PC-3 (cell line): ENCODE measurements at regions not wholly inside any gene's neighbourhood (a gene's known extent, or its start where the extent isn't known, plus 50 kb on each side); places are given as distances from the start of the nearest gene placed in this dataset.

Source experiments
- CTCF ChIP-seq: fragments of 300-600 bp; sonication (generic); conservative IDR thresholded peaks from 2 replicates; pipeline ENCODE4 v1.5.1; 2017; ENCODE audit warnings: antibody characterized with exemption, low read depth, mild to moderate bottlenecking, low read length
- EZH2 ChIP-seq: fragments of 300-600 bp; sonication (generic); IDR thresholded peaks from one replicate; pipeline ENCODE4 v1.6.1; 2017; ENCODE audit warnings: antibody characterized with exemption, mild to moderate bottlenecking, low read length; ENCODE audit not compliant: unreplicated experiment

GRCh38 chr7:115085421-115085820, 163.5 kb downstream of the MDFIC start:
- TF ChIP-seq EZH2 (no peak), CTCF (no peak)
